ENCODE measurements at regions not wholly inside any gene's neighbourhood (a gene's known extent, or its start where the extent isn't known, plus 50 kb on each side); places are given as distances from the start of the nearest gene placed in this dataset.
"Not testable (repeated sequence)": the region's sequence is repeated elsewhere in the genome, so short reads cannot be mapped to it uniquely, and the experiment has no call there.

DNA sequence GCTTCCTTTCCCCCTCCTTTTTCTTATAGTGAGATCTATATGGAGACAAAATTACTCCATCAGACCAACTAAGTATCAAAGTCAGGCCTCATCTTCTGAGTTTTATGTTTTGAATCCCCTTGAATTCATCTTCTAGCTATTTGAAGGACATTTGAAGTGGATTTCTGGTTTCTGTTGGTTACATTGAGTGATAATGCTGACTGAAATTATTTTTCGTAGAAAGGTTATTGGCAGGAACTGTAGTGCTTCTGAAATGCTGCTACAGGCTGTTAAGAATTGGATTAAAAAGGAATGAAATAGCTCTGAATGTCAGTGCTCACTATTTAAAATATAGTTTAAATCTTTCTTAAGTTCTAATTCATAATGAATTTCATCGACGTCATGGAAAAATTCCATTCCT, 361.0 kb upstream of the TMEFF2 start:
- DNase-seq (ENCODE audit: low read depth in 2 of 2): no peak

GRCh38 chr2:192551760-192552159, 357.0 kb upstream of the TMEFF2 start:
- DNase-seq (ENCODE audit: low read depth in 2 of 2): no peak

DNA sequence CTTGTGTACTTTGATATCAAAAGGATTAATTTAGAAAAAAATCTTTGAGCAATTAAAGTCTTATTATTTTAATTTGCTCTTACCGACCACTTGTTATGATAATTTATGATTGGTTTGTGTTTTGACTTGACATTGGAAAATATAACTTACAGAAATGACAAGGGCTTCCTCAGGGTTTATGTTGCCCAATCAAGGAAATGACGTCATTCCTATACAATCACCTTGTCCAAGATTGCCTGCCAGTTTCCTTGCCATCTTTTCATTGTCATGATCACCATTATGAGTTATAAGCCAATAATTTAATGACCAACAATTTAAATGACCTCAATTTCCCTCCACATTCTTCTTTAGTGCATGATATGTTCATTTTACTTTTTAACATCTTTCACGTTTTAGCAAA, 351.8 kb upstream of the TMEFF2 start:
- DNase-seq (ENCODE audit: low read depth in 2 of 2): no peak

GRCh38 chr2:192544371-192544955, 349.7 kb upstream of the TMEFF2 start:
- DNase-seq (ENCODE audit: low read depth in 2 of 2): no peak

GRCh38 chr2:192542148-192543066, 347.7 kb upstream of the TMEFF2 start:
- DNase-seq (ENCODE audit: low read depth in 2 of 2): not testable (repeated sequence)

- no peak for DNase-seq (ENCODE audit: low read depth in 2 of 2)
Observed at GRCh38 chr2:192539306-192539705, 344.6 kb upstream of the TMEFF2 start.

DNA sequence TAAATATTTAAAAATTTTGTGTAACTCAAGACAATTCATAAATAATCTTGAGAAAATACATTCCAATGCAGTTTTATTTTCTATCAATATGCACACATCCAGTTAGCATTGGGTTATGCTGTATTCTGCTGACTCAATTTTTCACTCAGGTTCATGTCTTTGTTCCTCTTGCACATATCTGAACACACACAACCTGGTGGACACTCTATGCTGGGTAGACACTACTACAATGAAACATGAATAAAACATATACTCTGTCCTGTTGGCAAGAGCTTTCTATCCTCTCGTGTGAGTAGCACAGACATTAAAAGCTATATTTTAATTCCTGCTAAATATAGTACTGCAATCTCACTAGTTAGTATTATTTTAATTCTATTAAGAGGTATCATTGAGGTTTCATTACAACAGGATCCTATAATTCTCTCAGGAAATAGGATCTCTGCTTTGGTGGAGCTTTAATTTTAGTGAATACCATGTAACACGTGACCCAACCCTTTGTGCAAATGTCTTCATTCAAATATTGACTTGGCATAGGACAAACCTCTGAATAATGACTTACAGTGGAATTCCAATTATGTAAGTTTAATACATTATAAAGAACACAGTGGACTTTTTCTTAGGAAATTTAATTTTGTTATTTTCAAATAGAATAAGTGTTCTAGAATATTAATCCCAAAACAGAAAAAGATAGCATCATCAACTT, 342.3 kb upstream of the TMEFF2 start:
- DNase-seq (ENCODE audit: low read depth in 2 of 2): no peak

DNA sequence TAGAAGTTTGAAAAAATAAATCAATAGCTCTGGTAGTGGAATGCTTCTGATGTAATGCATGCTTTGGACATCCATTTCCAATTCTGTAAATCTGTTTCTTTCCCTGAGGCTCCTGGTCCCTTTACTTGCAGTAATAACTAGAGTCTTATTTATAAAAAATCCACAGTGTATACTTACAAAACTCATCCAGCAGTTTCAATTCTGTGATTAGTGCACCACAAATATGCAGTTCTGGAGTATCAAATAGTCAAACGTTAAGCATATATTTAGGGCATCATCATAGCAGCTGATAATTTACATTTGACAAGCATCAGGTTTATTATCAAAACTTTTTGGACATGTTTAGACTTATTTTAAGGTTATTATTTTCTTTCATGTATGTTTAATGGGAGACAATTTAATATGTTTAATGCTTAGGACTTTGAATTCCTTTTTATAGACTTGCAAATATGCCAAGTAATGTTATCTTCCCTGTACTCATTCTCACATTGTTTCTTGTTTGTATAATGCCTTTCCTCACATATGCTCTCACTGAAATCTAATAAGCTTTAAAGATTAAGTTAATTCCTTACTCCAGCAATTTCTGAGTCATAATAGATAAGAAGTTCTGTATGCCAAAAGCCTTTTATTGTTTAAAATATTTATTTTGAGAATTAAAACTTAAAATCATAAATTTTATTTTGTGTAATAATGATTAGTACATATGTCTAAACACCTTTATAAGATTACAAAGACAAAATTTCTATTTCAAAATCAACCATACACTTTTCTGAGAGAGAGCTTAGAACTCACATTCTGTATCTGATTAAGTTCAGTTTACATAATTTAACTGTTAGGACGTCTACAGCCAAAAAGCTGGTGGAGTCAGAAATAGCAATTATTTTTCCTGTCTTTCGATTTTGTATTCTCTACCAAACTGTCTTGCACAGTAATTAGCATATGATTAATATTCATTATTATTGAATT, 341.5 kb upstream of the TMEFF2 start:
- no peak for DNase-seq (ENCODE audit: low read depth in 2 of 2)

DNA sequence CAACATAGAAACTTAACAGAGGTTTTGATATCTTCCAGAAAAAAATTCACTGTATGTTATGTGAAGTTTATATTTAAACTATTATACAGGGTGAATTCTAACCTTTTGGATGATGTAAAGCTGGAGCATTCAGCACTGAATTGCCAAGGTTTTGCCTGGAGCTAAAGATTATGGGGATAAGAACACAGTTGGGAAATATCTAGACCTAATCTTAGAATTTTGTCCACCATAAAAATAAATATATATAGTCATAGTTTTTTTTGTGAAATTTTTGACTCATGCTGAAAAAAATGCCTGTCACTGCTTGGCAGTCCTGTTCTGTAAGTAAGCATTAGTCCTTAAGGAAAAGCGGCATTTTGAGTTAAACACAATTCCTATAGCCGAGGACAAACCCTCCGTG, 339.3 kb upstream of the TMEFF2 start:
- no peak for DNase-seq (ENCODE audit: low read depth in 2 of 2)

DNA sequence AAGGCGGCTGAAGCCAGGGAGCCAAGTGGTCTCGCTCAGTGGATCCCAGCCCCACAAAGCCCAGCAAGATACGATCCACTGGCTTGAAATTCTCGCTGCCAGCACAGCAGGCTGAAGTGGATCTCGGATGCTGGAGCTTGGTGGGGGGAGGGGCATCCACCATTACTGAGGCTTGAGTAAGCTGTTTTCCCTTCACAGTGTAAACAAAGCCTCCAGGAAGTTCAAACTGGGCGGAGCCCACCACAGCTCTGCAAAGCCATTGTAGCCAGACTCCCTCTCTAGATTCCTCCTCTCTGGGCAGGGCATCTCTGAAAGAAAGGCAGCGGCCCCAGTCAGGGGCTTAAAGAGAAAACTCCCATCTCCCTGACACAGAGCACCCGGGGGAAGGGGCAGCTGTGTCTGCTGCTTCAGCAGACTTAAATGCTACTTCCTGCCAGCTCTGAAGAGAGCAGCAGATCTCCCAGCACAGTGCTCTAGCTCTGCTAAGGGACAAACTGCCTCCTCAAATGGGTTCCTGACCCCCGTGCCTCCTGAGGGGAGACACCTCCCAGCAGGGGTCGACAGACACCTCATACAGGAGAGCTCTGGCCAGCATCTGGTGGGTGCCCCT, 330.0 kb upstream of the TMEFF2 start:
- not testable (repeated sequence) for DNase-seq (ENCODE audit: low read depth in 2 of 2)

GRCh38 chr2:192524214-192524613, 329.5 kb upstream of the TMEFF2 start:
- DNase-seq (ENCODE audit: low read depth in 2 of 2): not testable (repeated sequence)

GRCh38 chr2:192515937-192516336, 321.2 kb upstream of the TMEFF2 start:
- DNase-seq (ENCODE audit: low read depth in 2 of 2): no peak

DNA sequence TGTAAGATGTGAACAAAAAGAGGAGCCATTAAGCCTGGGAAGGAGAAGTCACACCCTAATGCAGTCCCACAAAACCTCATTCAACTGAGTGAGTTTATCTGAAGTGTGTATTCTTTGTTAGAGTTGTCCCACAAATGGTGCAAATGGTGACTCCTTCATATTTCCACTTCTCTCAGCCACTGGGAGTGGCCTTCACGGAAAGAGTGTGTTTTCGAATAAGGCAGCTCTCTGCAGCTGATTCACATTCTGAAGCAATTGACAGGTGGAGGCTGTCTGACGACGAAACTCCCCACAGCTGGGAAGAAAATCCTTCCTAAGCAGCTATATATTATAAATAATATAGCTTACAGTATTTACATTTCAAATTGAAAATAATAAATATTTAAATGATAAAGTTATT, 318.8 kb upstream of the TMEFF2 start:
- no peak for DNase-seq (ENCODE audit: low read depth in 2 of 2)

GRCh38 chr2:192507836-192508450, 313.2 kb upstream of the TMEFF2 start:
- not testable (repeated sequence) for DNase-seq (ENCODE audit: low read depth in 2 of 2)

DNA sequence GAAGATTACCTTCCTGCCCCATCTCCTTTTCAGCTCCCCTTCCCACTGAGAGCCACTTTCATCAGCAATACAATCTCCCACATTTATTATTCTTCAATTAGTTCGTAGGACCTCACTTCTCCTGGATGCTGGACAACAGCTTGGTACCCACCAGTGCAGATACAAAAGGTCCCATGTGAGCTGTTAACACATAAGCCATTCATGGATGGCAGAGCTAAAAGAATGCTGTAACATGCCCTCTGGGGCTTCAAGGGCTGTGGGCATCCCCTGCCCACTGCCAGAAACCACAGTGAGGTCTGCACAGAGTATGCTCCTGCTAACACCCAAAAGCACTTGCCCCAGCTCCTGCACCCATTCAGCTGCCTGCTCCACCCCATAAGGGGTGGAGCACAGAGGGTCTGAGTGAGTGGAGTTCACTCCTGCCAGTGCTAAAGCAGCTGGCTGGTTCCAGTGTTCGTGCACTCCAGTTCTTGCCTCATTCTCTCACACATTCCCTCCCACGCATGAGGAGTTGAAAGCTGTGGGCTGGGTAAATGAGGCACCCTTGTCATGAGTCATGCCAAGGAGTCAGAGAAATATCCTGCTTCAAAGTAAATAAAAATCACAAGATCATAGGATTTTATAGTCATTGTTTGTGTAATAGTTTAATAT, 305.9 kb upstream of the TMEFF2 start:
- no peak for DNase-seq (ENCODE audit: low read depth in 2 of 2)

DNA sequence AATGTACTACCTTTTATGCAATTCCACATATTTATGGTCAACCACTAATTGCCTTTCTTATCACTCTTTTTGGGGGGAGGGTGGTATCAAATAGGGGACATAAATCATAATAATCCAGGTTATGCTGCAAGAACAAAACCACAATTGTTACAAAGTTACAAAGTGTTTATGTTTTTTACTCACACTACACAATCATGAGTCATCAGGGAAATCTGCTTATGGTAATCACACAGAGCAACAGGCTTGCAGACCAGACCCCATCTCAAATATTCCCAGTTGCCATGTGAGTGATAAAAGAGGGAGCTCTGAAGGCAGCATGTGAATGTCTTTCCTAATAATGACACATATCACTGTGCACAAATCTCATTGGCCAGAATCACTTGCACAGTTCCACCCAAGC, 304.7 kb upstream of the TMEFF2 start:
- no peak for DNase-seq (ENCODE audit: low read depth in 2 of 2)

- DNase-seq (ENCODE audit: low read depth in 2 of 2): no peak
Observed at GRCh38 chr2:192498747-192499146, 304.0 kb upstream of the TMEFF2 start.

DNA sequence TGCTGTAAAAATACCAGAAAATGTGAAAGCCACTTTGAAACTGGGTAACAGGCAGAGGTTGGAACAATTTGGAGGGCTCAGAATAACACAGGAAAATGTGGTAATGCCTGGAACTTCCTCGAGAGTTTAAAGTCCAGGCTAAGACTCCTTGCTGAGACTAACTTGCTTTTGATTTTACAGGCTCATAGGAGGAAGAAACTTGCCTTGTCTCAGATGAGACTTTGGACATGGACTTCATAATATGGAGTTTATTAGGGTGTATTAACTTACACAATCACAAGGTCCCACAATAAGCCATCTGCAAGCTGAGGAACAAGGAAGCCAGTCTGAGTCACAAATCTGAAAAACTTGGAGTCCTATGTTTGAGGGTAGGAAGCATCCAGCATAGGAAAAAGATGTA, 293.4 kb upstream of the TMEFF2 start:
- not testable (repeated sequence) for DNase-seq (ENCODE audit: low read depth in 2 of 2)

DNA sequence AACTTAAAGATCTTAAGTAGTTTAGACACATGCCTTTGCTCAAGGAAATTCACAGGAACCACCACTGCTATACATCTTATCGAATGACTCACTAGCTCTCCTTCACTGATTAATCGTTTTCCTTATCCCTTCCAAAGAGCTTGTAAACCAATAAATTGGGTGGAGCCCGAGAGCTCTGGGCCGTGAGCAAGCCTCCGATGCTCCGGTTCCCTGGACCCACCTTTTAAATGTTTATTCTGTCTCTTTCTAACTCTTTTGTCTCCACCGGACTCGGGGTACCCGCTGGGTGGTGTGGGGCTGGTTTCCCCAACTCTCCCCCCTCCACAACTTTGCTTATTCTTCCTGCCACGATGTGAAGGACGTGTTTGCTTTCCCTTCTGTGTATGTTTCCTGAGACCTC, 292.9 kb upstream of the TMEFF2 start:
- DNase-seq (ENCODE audit: low read depth in 2 of 2): no peak

DNA sequence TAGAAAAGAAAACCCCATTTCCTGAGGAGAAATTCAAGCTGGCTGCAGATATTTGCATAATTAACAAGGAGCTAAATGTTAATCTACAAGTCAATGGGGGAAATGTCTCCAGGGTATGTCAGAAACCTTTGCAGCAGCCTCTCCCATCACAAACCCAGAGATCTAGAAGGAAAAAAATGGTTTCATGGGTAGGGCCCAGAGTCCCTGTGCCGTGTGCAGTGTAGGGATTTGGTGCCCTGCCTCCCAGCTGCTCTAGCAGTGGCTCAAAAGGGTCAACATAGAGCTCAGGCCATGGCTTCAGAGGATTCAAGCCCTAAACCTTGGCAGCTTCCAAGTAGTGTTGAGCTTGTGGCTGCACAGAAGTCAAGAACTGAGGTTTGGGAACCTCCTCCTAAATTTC, 290.2 kb upstream of the TMEFF2 start:
- DNase-seq (ENCODE audit: low read depth in 2 of 2): no peak

All from stimulated activated CD8-positive, alpha-beta memory T cell treated with anti-CD3 and anti-CD28 coated beads, Interleukin-2, amount 100 ng/mL, for 1 hour (primary cell).